Kidney glomerular epithelial cell (primary cell): ENCODE measurements at regions not wholly inside any gene's neighbourhood (a gene's known extent, or its start where the extent isn't known, plus 50 kb on each side); places are given as distances from the start of the nearest gene placed in this dataset.
A peak's percentile ranks its signal among the peaks of the same experiment; 100 is the strongest.

Experiments
- DNase-seq: peaks from one replicate; lab custom pipeline; 2025; lab: John Stamatoyannopoulos, UW

DNA sequence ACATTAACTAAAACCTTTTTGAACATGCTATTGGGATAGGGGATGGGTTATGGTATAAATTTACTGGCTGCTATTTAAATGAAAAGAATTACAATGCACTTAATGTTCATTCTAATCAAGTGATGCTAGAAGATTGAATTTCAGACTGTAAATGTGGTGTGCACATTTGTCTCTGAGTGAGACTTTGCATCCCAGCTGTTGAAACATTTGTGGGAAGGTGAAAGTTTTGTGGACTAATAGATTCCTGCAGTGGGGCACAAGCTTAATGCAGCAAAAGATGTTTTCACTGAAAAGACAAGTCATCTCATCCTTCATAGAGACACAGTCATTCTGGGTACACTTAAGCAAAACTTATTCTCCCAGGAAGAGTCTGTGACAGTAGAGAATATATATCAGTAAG is 323.6 kb downstream of the NFIB start:
- DNase-seq, result no peak

GRCh38 chr9:13988944-13989343 is 325.0 kb downstream of the NFIB start:
- no peak for DNase-seq

DNA sequence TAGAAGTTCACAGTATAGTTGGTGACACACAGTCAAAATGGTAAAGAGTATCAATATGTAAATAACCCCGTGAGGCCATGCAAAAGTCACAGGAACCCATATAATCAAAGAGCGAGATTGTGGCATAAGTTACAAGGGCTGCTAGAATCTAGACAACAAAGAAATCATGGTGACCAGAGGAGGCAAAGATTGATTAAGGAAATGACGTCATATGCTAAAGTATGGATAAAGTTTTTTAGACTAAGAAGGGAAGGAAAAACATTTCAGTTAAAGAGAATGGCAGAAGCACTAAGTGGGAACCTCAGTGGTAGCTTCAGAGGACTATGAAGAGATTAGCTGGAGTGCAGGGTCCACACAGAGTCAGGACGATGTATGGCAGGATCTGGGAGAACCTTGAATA is 330.3 kb downstream of the NFIB start:
- DNase-seq, result no peak

- DNase-seq, result no peak
Measured at GRCh38 chr9:13979941-13980318, 334.0 kb downstream of the NFIB start.

DNA sequence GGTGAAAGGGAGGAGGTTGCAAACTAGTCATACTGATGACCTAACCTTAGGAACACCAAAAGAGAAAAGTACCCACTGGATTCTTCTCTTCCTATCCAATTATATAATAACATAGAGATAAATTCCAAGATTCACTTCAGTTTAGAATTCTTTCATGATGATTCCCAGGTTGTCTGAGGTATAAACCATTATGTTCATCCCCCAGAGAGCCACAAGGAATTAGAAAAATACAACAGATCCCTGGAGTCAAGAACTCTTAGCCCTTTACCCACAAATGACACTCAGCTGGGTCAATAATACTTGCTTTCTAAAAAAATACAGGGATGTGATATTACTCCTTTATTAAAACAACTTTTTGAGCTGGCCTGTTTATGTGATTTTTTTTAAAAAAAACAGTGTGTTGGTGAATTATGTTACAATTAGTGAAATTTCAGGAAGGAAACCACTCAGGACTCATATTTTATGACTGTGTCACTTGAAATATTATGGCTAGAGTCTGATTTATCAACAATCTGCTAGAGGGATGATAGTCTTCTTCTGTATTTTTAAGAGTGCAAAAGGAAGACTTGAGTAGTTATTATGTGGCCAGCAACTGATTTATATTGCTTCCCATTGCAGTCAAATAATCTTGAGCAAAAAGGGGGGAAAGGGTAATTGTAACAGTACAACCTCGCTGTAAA is 338.2 kb downstream of the NFIB start:
- DNase-seq, result peak; percentile 39

DNA sequence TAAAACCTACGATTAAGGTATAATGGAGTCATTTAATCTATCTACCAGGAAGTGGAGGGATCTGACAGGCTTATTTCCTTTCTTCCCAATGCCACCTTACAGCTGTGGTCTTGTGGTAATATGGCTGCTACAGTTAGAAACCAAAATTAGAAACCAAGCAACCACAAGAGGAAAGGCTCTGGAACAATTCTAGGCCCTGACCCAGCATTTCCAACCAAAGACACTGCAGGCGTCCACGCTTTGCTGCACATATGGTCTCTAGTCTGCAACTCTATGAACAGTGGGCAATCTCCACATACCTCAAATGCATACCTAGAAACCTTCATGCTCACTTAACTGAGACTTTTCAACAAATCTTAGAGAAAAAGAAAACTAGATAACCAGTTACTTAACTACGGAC is 339.1 kb downstream of the NFIB start:
- DNase-seq, result peak; percentile 89

- no peak for DNase-seq
Measured at GRCh38 chr9:13971966-13972655, 341.8 kb downstream of the NFIB start.

GRCh38 chr9:13971415-13971814 is 342.5 kb downstream of the NFIB start:
- no peak for DNase-seq

DNA sequence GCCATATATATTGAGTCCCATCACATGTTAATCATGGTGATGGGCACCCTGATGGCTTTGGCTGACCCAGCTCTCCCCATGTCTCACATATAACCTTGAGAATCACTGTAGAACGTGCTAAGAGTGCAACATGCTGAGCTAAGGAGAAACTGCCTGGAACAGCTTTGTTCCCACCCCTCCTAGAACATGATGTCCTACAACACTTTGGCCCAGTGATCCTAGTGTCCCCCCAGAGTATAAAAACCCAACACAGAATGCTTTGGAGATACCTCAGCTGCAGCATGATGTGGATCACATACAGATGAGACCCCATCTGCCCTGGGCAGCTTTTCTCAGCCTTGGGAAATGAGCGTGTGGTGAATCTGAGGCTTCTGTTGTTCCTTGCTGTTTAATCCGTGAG is 343.5 kb downstream of the NFIB start:
- DNase-seq, result no peak

GRCh38 chr9:13970018-13970417 is 343.9 kb downstream of the NFIB start:
- DNase-seq, result no peak

DNA sequence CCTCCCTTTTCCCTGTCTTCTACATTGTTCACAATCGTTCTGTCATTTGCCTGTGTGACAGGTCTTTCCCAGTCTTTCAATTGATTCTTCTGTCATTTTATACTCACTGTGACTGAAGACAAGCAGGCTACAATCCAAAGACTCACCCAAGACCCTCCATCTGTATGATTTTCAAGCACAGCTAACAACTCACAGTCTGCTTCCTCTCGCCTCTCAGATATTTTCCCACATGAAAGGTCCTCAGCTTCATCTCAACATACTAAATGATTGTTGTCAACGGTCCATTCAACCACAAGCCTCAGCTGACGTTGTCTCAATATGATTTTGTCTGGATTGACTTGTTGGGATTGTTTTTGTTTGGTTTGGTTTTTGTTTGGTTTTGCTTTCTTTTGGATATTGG is 346.5 kb downstream of the NFIB start:
- DNase-seq, result no peak

DNA sequence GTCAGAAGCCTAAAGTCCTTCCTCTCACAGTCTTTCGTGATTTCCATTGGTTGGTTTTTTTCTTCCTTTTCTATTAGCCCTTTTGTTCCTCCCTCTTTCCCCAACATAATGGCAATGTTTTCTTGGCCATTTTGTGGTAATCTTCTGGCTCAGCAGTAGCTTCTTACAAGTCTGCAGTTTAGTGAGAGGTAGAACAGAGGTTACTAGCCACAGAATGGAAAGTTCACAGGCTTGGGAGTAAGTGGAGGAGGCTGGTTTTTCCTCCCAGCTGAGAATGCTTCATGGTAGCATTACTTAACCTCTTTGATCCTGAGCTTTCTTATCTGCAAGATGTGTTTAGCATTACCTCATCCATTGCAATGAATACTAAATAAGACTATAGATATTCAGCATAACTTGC is 346.9 kb downstream of the NFIB start:
- DNase-seq, result peak; percentile 23

GRCh38 chr9:13963005-13963653 is 350.8 kb downstream of the NFIB start:
- DNase-seq, result no peak

- DNase-seq, result no peak
Measured at GRCh38 chr9:13962006-13962405, 351.9 kb downstream of the NFIB start.

DNA sequence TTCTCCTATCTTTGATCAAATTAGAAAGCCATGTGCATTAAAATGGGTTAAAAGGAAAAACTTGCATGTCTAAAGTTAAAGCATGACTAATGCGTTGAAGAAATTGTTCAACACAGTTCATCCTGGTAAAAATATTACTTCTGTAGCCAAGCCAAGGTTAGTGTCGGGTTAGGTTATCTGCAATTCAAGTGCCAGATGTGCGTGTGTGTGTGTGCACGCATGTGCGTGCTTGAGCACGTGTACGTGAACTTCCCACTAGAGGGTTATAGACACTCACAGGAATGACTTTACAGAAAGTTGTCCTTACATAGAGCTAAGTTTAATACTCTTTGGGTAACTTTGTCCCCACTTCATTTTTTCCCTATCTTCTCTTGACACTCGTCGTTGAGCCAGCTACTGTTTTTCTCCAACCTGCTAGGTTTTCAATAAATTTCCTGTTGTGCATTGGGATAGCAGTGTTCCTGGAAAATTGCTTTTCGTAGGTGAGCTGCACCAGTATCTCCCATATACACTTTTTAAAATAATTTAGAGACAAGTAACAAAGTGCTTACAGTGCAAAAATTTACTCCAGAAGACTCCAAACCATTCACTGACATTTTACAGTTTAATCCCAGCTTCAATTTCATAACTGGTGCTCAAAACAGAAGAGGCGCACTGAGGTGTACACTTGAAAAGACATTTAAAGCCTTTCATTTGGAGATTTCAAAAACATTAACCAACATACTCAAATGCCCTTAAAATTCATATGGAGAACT is 353.8 kb downstream of the NFIB start:
- DNase-seq, result no peak

GRCh38 chr9:13958672-13959071 is 355.3 kb downstream of the NFIB start:
- no peak for DNase-seq

DNA sequence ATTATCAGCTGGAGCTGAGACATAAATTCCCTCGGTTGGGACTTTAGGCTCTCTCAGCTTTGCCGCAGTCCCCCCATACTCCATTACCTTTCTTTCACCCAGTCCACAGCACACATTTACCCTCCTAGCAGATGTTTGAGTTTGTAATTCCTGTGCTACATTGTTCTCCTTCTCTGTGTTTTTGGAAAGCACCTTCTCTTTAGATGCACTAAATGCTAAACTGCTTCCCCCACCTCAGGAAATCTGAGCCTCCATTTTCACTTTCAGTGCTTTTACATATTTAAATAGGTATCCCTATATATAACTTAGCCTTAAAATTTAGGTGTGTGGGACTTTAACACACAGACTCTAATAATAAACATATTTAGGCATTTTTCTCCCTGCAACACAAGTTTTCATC is 356.9 kb downstream of the NFIB start:
- no peak for DNase-seq

DNA sequence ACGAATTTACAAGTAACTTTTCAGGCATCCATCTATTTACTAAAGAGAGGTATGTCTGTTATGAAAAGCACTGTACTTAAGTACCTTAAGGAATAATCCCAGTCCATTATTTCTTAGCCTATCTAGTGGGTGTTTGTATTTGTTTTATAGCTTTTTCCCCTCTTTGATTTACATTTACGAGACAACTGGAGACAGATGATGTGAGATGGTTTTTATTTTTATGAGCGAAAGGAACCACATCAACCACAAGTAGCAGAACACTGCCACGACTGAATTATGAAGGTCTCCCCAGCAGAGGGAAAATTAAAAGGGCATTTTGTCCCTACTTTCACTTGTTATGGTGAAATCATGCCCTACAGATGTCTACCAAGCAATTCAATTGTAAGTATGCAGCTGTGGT is 357.8 kb downstream of the NFIB start:
- no peak for DNase-seq

GRCh38 chr9:13952906-13953305 is 361.0 kb downstream of the NFIB start:
- no peak for DNase-seq

DNA sequence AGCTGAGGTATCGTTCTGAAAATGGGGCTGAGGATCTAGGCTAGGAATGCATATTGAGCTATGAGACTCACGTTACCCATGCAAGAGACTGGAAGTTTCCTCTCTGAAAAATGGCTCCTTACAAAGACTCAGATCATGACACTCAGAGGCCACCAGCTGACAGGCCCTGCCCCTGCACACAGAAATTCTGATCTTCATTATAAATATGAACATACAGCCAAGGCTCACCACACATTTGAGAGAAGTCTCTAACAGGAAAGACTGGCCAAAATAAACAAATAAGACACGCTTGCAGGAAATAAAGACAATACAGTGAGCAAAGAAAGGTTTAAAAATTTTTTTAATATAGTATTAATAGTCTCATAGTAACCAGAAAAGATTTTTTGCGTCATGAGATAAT is 365.9 kb downstream of the NFIB start:
- DNase-seq, result no peak

DNA sequence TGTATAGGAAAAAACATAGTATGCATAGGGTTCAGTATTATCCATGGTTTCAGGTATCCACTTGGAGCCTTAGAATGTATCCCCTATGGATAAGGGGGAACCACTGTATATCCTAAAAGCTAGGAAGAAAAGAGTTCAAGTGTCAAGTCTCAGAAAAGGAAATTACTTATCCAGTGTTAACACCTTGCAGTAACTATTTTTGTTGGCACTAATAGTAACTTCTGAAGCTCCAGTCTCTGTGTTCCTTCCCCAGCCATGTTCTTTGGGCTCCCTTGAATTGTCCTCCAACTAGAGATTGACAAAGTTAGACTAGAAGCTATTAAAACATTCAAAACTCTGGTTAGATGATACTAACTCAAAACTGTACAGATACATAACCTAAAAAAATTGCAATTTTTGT is 370.8 kb downstream of the NFIB start:
- DNase-seq, result no peak

GRCh38 chr9:13942695-13943094 is 371.2 kb downstream of the NFIB start:
- DNase-seq, result peak; percentile 97

GRCh38 chr9:13942201-13942600 is 371.7 kb downstream of the NFIB start:
- DNase-seq, result no peak
